Erythroblast (primary cell): ENCODE measurements at regions not wholly inside any gene's neighbourhood (a gene's known extent, or its start where the extent isn't known, plus 50 kb on each side); places are given as distances from the start of the nearest gene placed in this dataset.

Experiments used
- GATA1 ChIP-seq: IDR thresholded peaks from 2 replicates; pipeline ENCODE4 v1.6.1; 2011; ENCODE audit warnings: low read depth, mild to moderate bottlenecking, control low read depth, low read length, moderate library complexity
- POLR2A ChIP-seq: IDR thresholded peaks from 2 replicates; pipeline ENCODE4 v1.6.1; 2011; ENCODE audit warnings: mild to moderate bottlenecking, low read length

- TF ChIP-seq POLR2A = no peak
- no peak for TF ChIP-seq GATA1
Observed at GRCh38 chr17:33531311-33531710, 238.2 kb upstream of the ASIC2 start.
